ENCODE measurements at regions not wholly inside any gene's neighbourhood (a gene's known extent, or its start where the extent isn't known, plus 50 kb on each side); places are given as distances from the start of the nearest gene placed in this dataset.

GRCh38 chr4:10203851-10204250 is 87.3 kb upstream of the WDR1 start:
- DNase-seq (ENCODE audit: low read depth), result no peak

GRCh38 chr4:10201381-10202223 is 85.0 kb upstream of the WDR1 start:
- DNase-seq (ENCODE audit: low read depth), result no peak

- DNase-seq (ENCODE audit: low read depth), result no peak
Measured at GRCh38 chr4:10200869-10201268, 84.3 kb upstream of the WDR1 start.

GRCh38 chr4:10198365-10198764 is 81.8 kb upstream of the WDR1 start:
- no peak for DNase-seq (ENCODE audit: low read depth)

GRCh38 chr4:10197952-10198351 is 81.4 kb upstream of the WDR1 start:
- DNase-seq (ENCODE audit: low read depth), result no peak

GRCh38 chr4:10196191-10196590 is 79.6 kb upstream of the WDR1 start:
- DNase-seq (ENCODE audit: low read depth), result no peak

- no peak for DNase-seq (ENCODE audit: low read depth)
Measured at GRCh38 chr4:10192331-10192730, 75.7 kb upstream of the WDR1 start.

- no peak for DNase-seq (ENCODE audit: low read depth)
Measured at GRCh38 chr4:10188400-10189004, 71.9 kb upstream of the WDR1 start.

GRCh38 chr4:10186228-10187214 is 69.9 kb upstream of the WDR1 start:
- no peak for DNase-seq (ENCODE audit: low read depth)

GRCh38 chr4:10185518-10186227 is 69.1 kb upstream of the WDR1 start:
- peak; percentile 72 for DNase-seq (ENCODE audit: low read depth)

- DNase-seq (ENCODE audit: low read depth), result no peak
Measured at GRCh38 chr4:10184501-10184938, 67.9 kb upstream of the WDR1 start.

- DNase-seq (ENCODE audit: low read depth), result no peak
Measured at GRCh38 chr4:10184041-10184440, 67.4 kb upstream of the WDR1 start.

- DNase-seq (ENCODE audit: low read depth), result no peak
Measured at GRCh38 chr4:10183462-10183861, 66.9 kb upstream of the WDR1 start.

GRCh38 chr4:10182446-10183424 is 66.1 kb upstream of the WDR1 start:
- no peak for DNase-seq (ENCODE audit: low read depth)

- no peak for DNase-seq (ENCODE audit: low read depth)
Measured at GRCh38 chr4:10181745-10182445, 65.3 kb upstream of the WDR1 start.

GRCh38 chr4:10180927-10181744 is 64.5 kb upstream of the WDR1 start:
- DNase-seq (ENCODE audit: low read depth), result peak; percentile 90

- DNase-seq (ENCODE audit: low read depth), result peak; percentile 96
Measured at GRCh38 chr4:10180603-10180926, 64.0 kb upstream of the WDR1 start.

- no peak for DNase-seq (ENCODE audit: low read depth)
Measured at GRCh38 chr4:10179957-10180602, 63.5 kb upstream of the WDR1 start.

- no peak for DNase-seq (ENCODE audit: low read depth)
Measured at GRCh38 chr4:10178763-10179162, 62.2 kb upstream of the WDR1 start.

Data from CMK (cell line).